ENCODE measurements at regions not wholly inside any gene's neighbourhood (a gene's known extent, or its start where the extent isn't known, plus 50 kb on each side); places are given as distances from the start of the nearest gene placed in this dataset.

- Histone ChIP-seq H4K91ac (replicated peaks; ENCODE audit: insufficient read length, low read length) (no peak overlapping the region), H3K4me3 (ENCODE audit: extremely low read depth in 1 of 4, insufficient read depth in 2 of 4, low read depth in 3 of 4, low read length in 4 of 4) (no peak overlapping the region), H4K20me1 (replicated peaks in 1 of 2; ENCODE audit: control insufficient read depth in 1 of 2, insufficient read depth in 2 of 2, low read length in 2 of 2) (no peaks in the 10 kb centered on the region), H3K27ac (ENCODE audit: low read depth, low read length) (no peak overlapping the region), H3K4me2 (ENCODE audit: insufficient read depth in 1 of 2, low read depth in 2 of 2, low read length in 2 of 2) (no peak overlapping the region), H3K23me2 (ENCODE audit: low read depth, low read length) (no peaks in the 10 kb centered on the region), H3K79me1 (ENCODE audit: low read depth, low read length) (no peaks in the 10 kb centered on the region), H3K14ac (ENCODE audit: insufficient read length) (no peak overlapping the region), H3K18ac (ENCODE audit: extremely low read depth, low read length) (no peak overlapping the region), H3K4me1 (replicated peaks in 1 of 4; ENCODE audit: control insufficient read depth in 3 of 4, insufficient read depth in 4 of 4, low read length in 3 of 4) (no peaks in the 10 kb centered on the region), H3K4ac (replicated peaks; ENCODE audit: insufficient read length, low read depth, low read length) (no peak overlapping the region), H4K5ac (ENCODE audit: insufficient read length, low read depth, low read length) (no peak overlapping the region), H3K36me3 (ENCODE audit: control insufficient read depth in 2 of 4, insufficient read depth in 4 of 4, low read length in 3 of 4) (no peaks in the 10 kb centered on the region), H2BK15ac (ENCODE audit: low read length) (no peak overlapping the region), H3K9ac (replicated peaks in 1 of 4; ENCODE audit: extremely low read depth in 1 of 4, low read depth in 3 of 4, low read length in 3 of 4) (no peak overlapping the region), H4K8ac (ENCODE audit: extremely low read depth, insufficient read depth, low read length) (no peak overlapping the region), H2AFZ (ENCODE audit: low read length) (no peak overlapping the region), H3K23ac (ENCODE audit: insufficient read length) (no peak overlapping the region), H2BK12ac (ENCODE audit: low read depth, low read length) (no peak overlapping the region), H2BK120ac (replicated peaks; ENCODE audit: low read depth, low read length) (no peak overlapping the region), H2BK20ac (ENCODE audit: low read length) (no peak overlapping the region), H3K9me3 (ENCODE audit: insufficient read depth in 2 of 2, low read depth in 1 of 2, low read length in 1 of 2) (0 out of 4 replicates have a peak, but pooled peaks cover 0 to 3% of the 10 kb centered on the region in 2 experiments), H3K27me3 (replicated peaks in 1 of 4; ENCODE audit: control insufficient read depth in 3 of 4, extremely low read depth in 1 of 4, insufficient read depth in 3 of 4, low read length in 3 of 4) (no peaks in the 10 kb centered on the region), H2AK5ac (ENCODE audit: low read depth, low read length) (no peak overlapping the region), H2BK5ac (ENCODE audit: low read depth, low read length) (no peak overlapping the region), H3K79me2 (ENCODE audit: control insufficient read depth in 1 of 2, insufficient read depth in 2 of 2, low read length in 2 of 2) (no peaks in the 10 kb centered on the region), H3K56ac (replicated peaks; ENCODE audit: insufficient read length, low read depth, low read length) (no peak overlapping the region)
- WGBS, 2 experiments (ENCODE audit: extremely low coverage in 1 of 2, insufficient coverage in 1 of 2, insufficient read length in 1 of 2, insufficient replicate concordance in 2 of 2, low coverage in 1 of 2, low lambda C conversion rate in 2 of 2, missing lambda C conversion rate in 1 of 2), result 91% methylated on average over 6 of the region's 6 CpGs; no CpG with 5 or more reads in 1 of the 2 experiments
- ChIA-PET CTCF (ENCODE audit: partially characterized antibody) (interaction anchor here (1.2 kb wide), 1 partner anchor 8 kb away, joined by 3 read pairs; no protein-coding TSS in a partner anchor), POLR2A (ENCODE audit: partially characterized antibody) (no interaction called here)
- DNase-seq (ENCODE audit: low read depth in 1 of 2, low spot score in 2 of 2), result no peak
- FAIRE-seq, result no peak
- TF ChIP-seq EP300 (IDR thresholded peaks at IDR 0.05; ENCODE audit: borderline replicate concordance in 1 of 2, low read depth in 2 of 2, low read length in 2 of 2), result no peak
- TF ChIP-seq, protein P1, sequence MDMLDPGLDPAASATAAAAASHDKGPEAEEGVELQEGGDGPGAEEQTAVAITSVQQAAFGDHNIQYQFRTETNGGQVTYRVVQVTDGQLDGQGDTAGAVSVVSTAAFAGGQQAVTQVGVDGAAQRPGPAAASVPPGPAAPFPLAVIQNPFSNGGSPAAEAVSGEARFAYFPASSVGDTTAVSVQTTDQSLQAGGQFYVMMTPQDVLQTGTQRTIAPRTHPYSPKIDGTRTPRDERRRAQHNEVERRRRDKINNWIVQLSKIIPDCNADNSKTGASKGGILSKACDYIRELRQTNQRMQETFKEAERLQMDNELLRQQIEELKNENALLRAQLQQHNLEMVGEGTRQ (IDR thresholded peaks at IDR 0.05; ENCODE audit: low read length), result no peak
- TF ChIP-seq YY1 (IDR thresholded peaks at IDR 0.05; ENCODE audit: low read depth, low read length), result no peak
- TF ChIP-seq CBX8 (IDR thresholded peaks at IDR 0.05; ENCODE audit: borderline replicate concordance, low read depth, low read length), result no peak
- TF ChIP-seq SIRT6 (IDR thresholded peaks at IDR 0.05; ENCODE audit: low read length), result no peak
- TF ChIP-seq CHD2 (IDR thresholded peaks at IDR 0.05; ENCODE audit: low read length), result no peak
- TF ChIP-seq CHD1 (IDR thresholded peaks at IDR 0.05; ENCODE audit: low read depth, low read length), result no peak
- no peak for TF ChIP-seq KDM4A (IDR thresholded peaks at IDR 0.05; ENCODE audit: low read depth, low read length, severe bottlenecking)
- no peak for TF ChIP-seq POLR2AphosphoS5 (IDR thresholded peaks at IDR 0.05; ENCODE audit: low read depth, low read length)
- TF ChIP-seq BRCA1 (IDR thresholded peaks at IDR 0.05; ENCODE audit: low read depth, low read length), result no peak
- TF ChIP-seq ZNF274 (IDR thresholded peaks at IDR 0.05; ENCODE audit: borderline replicate concordance, extremely low read depth, low read length), result no peak
- TF ChIP-seq NANOG (IDR thresholded peaks at IDR 0.05; ENCODE audit: insufficient read depth, low read depth, low read length, poor library complexity, severe bottlenecking), result no peak
Observed at GRCh38 chr6:149182262-149182661, 135.2 kb upstream of the TAB2 start.

Measured in H1 (cell line).